SK-N-SH treated with all-trans-retinoic acid at 6 μM for 48 hours (cell line): ENCODE measurements at regions not wholly inside any gene's neighbourhood (a gene's known extent, or its start where the extent isn't known, plus 50 kb on each side); places are given as distances from the start of the nearest gene placed in this dataset.

Experiments used
- ATAC-seq: fragments of 200-7000 bp; cut with Tn5 transposase; 3 replicates; pipeline ENCODE4 v1.9.1; 2020; ENCODE audit warnings: mild to moderate bottlenecking, moderate library complexity
- ARNTL ChIP-seq: fragments of 450-650 bp; formaldehyde crosslinking; IDR thresholded peaks from 2 replicates; pipeline ENCODE4 v1.5.0; 2020; ENCODE audit warnings: low read depth, mild to moderate bottlenecking, moderate library complexity, borderline replicate concordance
- BACH2 ChIP-seq: fragments of 250-450 bp; sonication (Bioruptor Pico); IDR thresholded peaks from 2 replicates; pipeline ENCODE4 v1.9.0; 2021; ENCODE audit warnings: mild to moderate bottlenecking, borderline replicate concordance
- CSDC2 ChIP-seq: fragments of 250-450 bp; sonication (Bioruptor Pico); IDR thresholded peaks from 2 replicates; pipeline ENCODE4 v1.5.0; 2020; ENCODE audit warnings: mild to moderate bottlenecking, moderate library complexity
- ESRRG ChIP-seq: fragments of 250-450 bp; sonication (Bioruptor Pico); IDR thresholded peaks from 2 replicates; pipeline ENCODE4 v1.6.1; 2021; ENCODE audit warnings: mild to moderate bottlenecking
- ISL1 ChIP-seq: fragments of 250-450 bp; sonication (Bioruptor Pico); IDR thresholded peaks from 2 replicates; pipeline ENCODE4 v2.1.2; 2022; ENCODE audit warnings: mild to moderate bottlenecking, moderate library complexity
- OSR1 ChIP-seq: fragments of 250-450 bp; sonication (Bioruptor Pico); IDR thresholded peaks from 2 replicates; pipeline ENCODE4 v1.8.0; 2022; ENCODE audit warnings: moderate library complexity, mild to moderate bottlenecking, inconsistent platforms
- PPARA ChIP-seq: fragments of 250-450 bp; sonication (Bioruptor Pico); IDR thresholded peaks from 2 replicates; pipeline ENCODE4 v1.5.0; 2020; ENCODE audit warnings: mild to moderate bottlenecking, borderline replicate concordance
- RARB ChIP-seq: fragments of 250-450 bp; sonication (Bioruptor Pico); IDR thresholded peaks from 2 replicates; pipeline ENCODE4 v1.8.0; 2021; ENCODE audit warnings: mild to moderate bottlenecking, moderate library complexity
- SNAI2 ChIP-seq: fragments of 250-450 bp; sonication (Bioruptor Pico); IDR thresholded peaks from 2 replicates; pipeline ENCODE4 v1.5.0; 2020; ENCODE audit warnings: mild to moderate bottlenecking, moderate library complexity
- TCF4 ChIP-seq: fragments of 250-450 bp; sonication (Bioruptor Pico); IDR thresholded peaks from 2 replicates; pipeline ENCODE4 v1.8.0; 2021; ENCODE audit warnings: mild to moderate bottlenecking, moderate library complexity, borderline replicate concordance
- TOX ChIP-seq: fragments of 250-450 bp; sonication (Bioruptor Pico); IDR thresholded peaks from 2 replicates; pipeline ENCODE4 v1.8.0; 2021; ENCODE audit warnings: mild to moderate bottlenecking, moderate library complexity, borderline replicate concordance
- ZC3H10 ChIP-seq: fragments of 250-450 bp; sonication (Bioruptor Pico); IDR thresholded peaks from 2 replicates; pipeline ENCODE4 v1.5.1; 2021; ENCODE audit warnings: mild to moderate bottlenecking, moderate library complexity
- ZFP30 ChIP-seq: fragments of 450-650 bp; formaldehyde crosslinking; IDR thresholded peaks from 2 replicates; pipeline ENCODE4 v1.5.0; 2022; ENCODE audit warnings: mild to moderate bottlenecking, moderate library complexity
- ZNF565 ChIP-seq: fragments of 450-650 bp; formaldehyde crosslinking; conservative IDR thresholded peaks from 2 replicates; pipeline ENCODE4 v1.5.0; 2020; ENCODE audit warnings: low read depth, mild to moderate bottlenecking, moderate library complexity
- ZNF8 ChIP-seq: fragments of 450-650 bp; formaldehyde crosslinking; IDR thresholded peaks from 2 replicates; pipeline ENCODE4 v1.5.0; 2020; ENCODE audit warnings: mild to moderate bottlenecking, moderate library complexity
- TF ChIP-seq, protein P1 (sequence below): fragments of 250-450 bp; sonication (Bioruptor Pico); IDR thresholded peaks from 2 replicates; pipeline ENCODE4 v1.5.1; 2020; ENCODE audit warnings: low read depth, mild to moderate bottlenecking, moderate library complexity
- TF ChIP-seq, protein P2 (sequence below): fragments of 250-450 bp; sonication (Bioruptor Pico); IDR thresholded peaks from 2 replicates; pipeline ENCODE4 v1.5.1; 2021; ENCODE audit warnings: mild to moderate bottlenecking, moderate library complexity
- TF ChIP-seq, protein P3 (sequence below): fragments of 250-450 bp; sonication (Bioruptor Pico); IDR thresholded peaks from 2 replicates; pipeline ENCODE4 v1.5.0; 2020; ENCODE audit warnings: mild to moderate bottlenecking, moderate library complexity
- TF ChIP-seq, protein P4 (sequence below): fragments of 250-450 bp; sonication (Bioruptor Pico); IDR thresholded peaks from 2 replicates; pipeline ENCODE4 v1.8.0; 2020; ENCODE audit warnings: mild to moderate bottlenecking, moderate library complexity, borderline replicate concordance
- TF ChIP-seq, protein P5 (sequence below): fragments of 250-450 bp; sonication (Bioruptor Pico); IDR thresholded peaks from 2 replicates; pipeline ENCODE4 v1.8.0; 2021; ENCODE audit warnings: low read depth, mild to moderate bottlenecking, moderate library complexity, borderline replicate concordance

DNA sequence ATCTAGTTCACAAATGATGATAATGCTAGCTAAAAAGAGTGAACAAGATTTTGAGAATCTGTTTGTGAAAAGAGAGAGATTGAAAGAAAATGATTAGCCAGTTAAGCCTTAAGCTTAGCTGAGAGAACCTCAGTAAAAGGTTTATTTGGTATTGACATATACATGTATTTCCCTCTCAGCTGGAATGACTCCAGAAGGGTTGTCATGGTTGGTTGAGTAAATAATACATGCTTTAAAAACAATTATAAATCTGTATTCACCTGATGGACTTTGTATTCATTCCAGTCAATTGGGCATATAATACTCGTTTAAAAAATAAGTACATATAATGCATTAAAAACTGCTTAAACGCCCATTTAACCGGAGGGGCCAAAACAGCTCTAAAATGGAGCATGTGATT is 181.4 kb downstream of the GRB14 start:
- TF ChIP-seq OSR1 (CRISPR knock-in tag), result no peak
- TF ChIP-seq ZC3H10 (CRISPR knock-in tag), result no peak
- no peak for TF ChIP-seq ESRRG (CRISPR knock-in tag)
- TF ChIP-seq, protein P1, sequence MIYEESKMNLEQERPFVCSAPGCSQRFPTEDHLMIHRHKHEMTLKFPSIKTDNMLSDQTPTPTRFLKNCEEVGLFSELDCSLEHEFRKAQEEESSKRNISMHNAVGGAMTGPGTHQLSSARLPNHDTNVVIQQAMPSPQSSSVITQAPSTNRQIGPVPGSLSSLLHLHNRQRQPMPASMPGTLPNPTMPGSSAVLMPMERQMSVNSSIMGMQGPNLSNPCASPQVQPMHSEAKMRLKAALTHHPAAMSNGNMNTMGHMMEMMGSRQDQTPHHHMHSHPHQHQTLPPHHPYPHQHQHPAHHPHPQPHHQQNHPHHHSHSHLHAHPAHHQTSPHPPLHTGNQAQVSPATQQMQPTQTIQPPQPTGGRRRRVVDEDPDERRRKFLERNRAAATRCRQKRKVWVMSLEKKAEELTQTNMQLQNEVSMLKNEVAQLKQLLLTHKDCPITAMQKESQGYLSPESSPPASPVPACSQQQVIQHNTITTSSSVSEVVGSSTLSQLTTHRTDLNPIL, result no peak
- TF ChIP-seq PPARA (CRISPR knock-in tag), result no peak
- no peak for TF ChIP-seq RARB
- no peak for TF ChIP-seq SNAI2 (CRISPR knock-in tag)
- TF ChIP-seq, protein P2, sequence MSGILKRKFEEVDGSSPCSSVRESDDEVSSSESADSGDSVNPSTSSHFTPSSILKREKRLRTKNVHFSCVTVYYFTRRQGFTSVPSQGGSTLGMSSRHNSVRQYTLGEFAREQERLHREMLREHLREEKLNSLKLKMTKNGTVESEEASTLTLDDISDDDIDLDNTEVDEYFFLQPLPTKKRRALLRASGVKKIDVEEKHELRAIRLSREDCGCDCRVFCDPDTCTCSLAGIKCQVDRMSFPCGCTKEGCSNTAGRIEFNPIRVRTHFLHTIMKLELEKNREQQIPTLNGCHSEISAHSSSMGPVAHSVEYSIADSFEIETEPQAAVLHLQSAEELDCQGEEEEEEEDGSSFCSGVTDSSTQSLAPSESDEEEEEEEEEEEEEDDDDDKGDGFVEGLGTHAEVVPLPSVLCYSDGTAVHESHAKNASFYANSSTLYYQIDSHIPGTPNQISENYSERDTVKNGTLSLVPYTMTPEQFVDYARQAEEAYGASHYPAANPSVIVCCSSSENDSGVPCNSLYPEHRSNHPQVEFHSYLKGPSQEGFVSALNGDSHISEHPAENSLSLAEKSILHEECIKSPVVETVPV (CRISPR knock-in tag), result no peak
- no peak for TF ChIP-seq BACH2 (CRISPR knock-in tag)
- no peak for TF ChIP-seq TCF4 (CRISPR knock-in tag)
- ATAC-seq, result no peak

DNA sequence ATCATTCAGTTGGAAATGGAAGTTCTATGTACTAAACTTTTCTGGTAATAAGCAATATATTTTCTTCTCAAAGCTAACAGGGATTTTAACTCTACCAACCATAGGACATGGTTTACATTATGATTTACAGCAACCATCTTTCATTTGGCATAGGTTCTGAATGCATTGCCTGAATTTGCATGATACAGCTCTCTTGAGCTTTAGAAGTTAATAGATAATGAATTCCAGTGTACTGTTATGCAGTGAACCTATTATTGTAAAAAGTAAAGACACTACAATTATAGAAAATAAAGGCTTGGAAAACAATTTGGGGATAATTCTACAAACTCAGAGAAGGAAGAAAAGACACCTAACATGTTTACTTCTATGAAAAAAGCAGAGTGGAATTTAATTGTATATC is 182.0 kb downstream of the GRB14 start:
- ATAC-seq, result no peak
- TF ChIP-seq BACH2 (CRISPR knock-in tag) (no peak), TCF4 (CRISPR knock-in tag) (no peak), ZFP30 (CRISPR knock-in tag) (no peak), TOX (CRISPR knock-in tag) (no peak)

DNA sequence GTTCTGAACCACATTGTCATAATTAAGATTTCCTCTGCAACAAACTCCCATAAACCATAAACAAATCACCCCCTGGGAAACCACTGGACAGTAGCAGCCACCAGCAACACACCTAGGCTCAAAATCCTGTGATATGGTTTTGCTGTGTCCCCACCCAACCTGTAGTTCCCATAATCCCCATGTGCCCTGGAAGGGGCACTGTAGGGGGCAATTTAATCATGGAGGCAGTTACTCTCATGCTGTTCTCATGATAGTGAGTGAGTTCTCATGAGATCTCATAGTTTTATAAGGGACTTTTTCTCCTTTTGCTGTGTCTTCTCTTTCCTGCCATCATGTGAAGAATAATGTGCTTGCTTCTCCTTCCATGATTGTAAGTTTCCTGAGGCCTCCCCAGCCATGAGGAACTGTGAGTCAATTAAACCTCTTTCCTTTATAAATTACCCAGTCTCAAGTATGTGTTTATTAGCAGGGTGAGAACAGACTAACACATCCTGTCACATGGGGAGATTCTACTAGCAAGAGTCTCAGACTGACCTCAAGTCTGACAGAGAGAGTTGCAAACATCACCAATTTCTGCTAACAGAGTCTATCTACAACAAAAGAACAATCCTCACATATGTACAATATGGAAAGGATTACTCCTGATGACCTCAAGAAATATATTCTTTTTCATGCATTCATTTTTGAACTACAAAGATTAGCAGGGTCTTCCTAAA is 182.6 kb downstream of the GRB14 start:
- TF ChIP-seq, protein P3, sequence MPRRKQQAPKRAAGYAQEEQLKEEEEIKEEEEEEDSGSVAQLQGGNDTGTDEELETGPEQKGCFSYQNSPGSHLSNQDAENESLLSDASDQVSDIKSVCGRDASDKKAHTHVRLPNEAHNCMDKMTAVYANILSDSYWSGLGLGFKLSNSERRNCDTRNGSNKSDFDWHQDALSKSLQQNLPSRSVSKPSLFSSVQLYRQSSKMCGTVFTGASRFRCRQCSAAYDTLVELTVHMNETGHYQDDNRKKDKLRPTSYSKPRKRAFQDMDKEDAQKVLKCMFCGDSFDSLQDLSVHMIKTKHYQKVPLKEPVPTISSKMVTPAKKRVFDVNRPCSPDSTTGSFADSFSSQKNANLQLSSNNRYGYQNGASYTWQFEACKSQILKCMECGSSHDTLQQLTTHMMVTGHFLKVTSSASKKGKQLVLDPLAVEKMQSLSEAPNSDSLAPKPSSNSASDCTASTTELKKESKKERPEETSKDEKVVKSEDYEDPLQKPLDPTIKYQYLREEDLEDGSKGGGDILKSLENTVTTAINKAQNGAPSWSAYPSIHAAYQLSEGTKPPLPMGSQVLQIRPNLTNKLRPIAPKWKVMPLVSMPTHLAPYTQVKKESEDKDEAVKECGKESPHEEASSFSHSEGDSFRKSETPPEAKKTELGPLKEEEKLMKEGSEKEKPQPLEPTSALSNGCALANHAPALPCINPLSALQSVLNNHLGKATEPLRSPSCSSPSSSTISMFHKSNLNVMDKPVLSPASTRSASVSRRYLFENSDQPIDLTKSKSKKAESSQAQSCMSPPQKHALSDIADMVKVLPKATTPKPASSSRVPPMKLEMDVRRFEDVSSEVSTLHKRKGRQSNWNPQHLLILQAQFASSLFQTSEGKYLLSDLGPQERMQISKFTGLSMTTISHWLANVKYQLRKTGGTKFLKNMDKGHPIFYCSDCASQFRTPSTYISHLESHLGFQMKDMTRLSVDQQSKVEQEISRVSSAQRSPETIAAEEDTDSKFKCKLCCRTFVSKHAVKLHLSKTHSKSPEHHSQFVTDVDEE (CRISPR knock-in tag), result no peak
- TF ChIP-seq, protein P2 (CRISPR knock-in tag), result no peak
- TF ChIP-seq, protein P1, result no peak
- TF ChIP-seq SNAI2 (CRISPR knock-in tag) (no peak), RARB (no peak), ZNF8 (CRISPR knock-in tag) (no peak), BACH2 (CRISPR knock-in tag) (no peak), ARNTL (CRISPR knock-in tag) (no peak), ZNF565 (no peak), CSDC2 (CRISPR knock-in tag) (no peak), ZC3H10 (CRISPR knock-in tag) (no peak), OSR1 (CRISPR knock-in tag) (no peak), ISL1 (no peak), ESRRG (CRISPR knock-in tag) (no peak), ZFP30 (CRISPR knock-in tag) (no peak)
- TF ChIP-seq, protein P4, sequence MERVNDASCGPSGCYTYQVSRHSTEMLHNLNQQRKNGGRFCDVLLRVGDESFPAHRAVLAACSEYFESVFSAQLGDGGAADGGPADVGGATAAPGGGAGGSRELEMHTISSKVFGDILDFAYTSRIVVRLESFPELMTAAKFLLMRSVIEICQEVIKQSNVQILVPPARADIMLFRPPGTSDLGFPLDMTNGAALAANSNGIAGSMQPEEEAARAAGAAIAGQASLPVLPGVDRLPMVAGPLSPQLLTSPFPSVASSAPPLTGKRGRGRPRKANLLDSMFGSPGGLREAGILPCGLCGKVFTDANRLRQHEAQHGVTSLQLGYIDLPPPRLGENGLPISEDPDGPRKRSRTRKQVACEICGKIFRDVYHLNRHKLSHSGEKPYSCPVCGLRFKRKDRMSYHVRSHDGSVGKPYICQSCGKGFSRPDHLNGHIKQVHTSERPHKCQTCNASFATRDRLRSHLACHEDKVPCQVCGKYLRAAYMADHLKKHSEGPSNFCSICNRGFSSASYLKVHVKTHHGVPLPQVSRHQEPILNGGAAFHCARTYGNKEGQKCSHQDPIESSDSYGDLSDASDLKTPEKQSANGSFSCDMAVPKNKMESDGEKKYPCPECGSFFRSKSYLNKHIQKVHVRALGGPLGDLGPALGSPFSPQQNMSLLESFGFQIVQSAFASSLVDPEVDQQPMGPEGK, result no peak
- TF ChIP-seq, protein P5, sequence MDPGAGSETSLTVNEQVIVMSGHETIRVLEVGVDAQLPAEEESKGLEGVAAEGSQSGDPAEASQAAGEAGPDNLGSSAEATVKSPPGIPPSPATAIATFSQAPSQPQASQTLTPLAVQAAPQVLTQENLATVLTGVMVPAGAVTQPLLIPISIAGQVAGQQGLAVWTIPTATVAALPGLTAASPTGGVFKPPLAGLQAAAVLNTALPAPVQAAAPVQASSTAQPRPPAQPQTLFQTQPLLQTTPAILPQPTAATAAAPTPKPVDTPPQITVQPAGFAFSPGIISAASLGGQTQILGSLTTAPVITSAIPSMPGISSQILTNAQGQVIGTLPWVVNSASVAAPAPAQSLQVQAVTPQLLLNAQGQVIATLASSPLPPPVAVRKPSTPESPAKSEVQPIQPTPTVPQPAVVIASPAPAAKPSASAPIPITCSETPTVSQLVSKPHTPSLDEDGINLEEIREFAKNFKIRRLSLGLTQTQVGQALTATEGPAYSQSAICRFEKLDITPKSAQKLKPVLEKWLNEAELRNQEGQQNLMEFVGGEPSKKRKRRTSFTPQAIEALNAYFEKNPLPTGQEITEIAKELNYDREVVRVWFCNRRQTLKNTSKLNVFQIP (CRISPR knock-in tag), result no peak
- no peak for ATAC-seq
